H1 (cell line): ENCODE measurements at regions not wholly inside any gene's neighbourhood (a gene's known extent, or its start where the extent isn't known, plus 50 kb on each side); places are given as distances from the start of the nearest gene placed in this dataset.

Source experiments
- CTCF ChIA-PET: fragments of 300-600 bp; sonication (Branson Sonifier 250); formaldehyde crosslinking; loops from one replicate; lab custom pipeline; 2021; ENCODE audit not compliant: partially characterized antibody; lab: Charles Lee
- POLR2A ChIA-PET: fragments of 300-600 bp; sonication (Branson Sonifier 250); formaldehyde crosslinking; loops from one replicate; lab custom pipeline; 2021; ENCODE audit warnings: inconsistent platforms; ENCODE audit not compliant: partially characterized antibody; lab: Charles Lee
- DNase-seq, 2 experiments: peaks; one replicate each; pipeline versions ENCODE4 v3.0.0 to v3.0.0-alpha.2; 2010 to 2022; ENCODE audit warnings: low spot score in 2 of 2, low read depth in 1 of 2, mixed read lengths in 1 of 2
- FAIRE-seq: peaks from 2 replicates; lab custom pipeline; 2011; peaks lifted over from hg19 to GRCh38; lab: Jason Lieb, UNC
- H2AFZ ChIP-seq: 2 replicates; pipeline ENCODE4 v1.8.1; 2012; ENCODE audit warnings: low read length, inconsistent platforms
- H2AK5ac ChIP-seq: 2 replicates; pipeline ENCODE4 v1.6.1; 2013; ENCODE audit warnings: low read depth, low read length
- H2BK120ac ChIP-seq: replicated peaks from 2 replicates; pipeline ENCODE3; 2013; ENCODE audit warnings: low read depth, low read length, inconsistent platforms
- H2BK12ac ChIP-seq: 2 replicates; pipeline ENCODE4 v1.6.1; 2013; ENCODE audit warnings: low read depth, low read length
- H2BK15ac ChIP-seq: 2 replicates; pipeline ENCODE4 v1.6.1; 2013; ENCODE audit warnings: low read length
- H2BK20ac ChIP-seq: 2 replicates; pipeline ENCODE4 v1.6.1; 2013; ENCODE audit warnings: low read length
- H2BK5ac ChIP-seq: 2 replicates; pipeline ENCODE4 v1.6.1; 2013; ENCODE audit warnings: low read depth, low read length
- H3K14ac ChIP-seq: 2 replicates; pipeline ENCODE4 v1.6.1; 2013; ENCODE audit warnings: inconsistent platforms; ENCODE audit not compliant: insufficient read length
- H3K18ac ChIP-seq: 2 replicates; pipeline ENCODE4 v1.6.1; 2013; ENCODE audit warnings: low read length; ENCODE audit errors: extremely low read depth
- H3K23ac ChIP-seq: 2 replicates; pipeline ENCODE4 v1.6.1; 2013; ENCODE audit warnings: inconsistent platforms; ENCODE audit not compliant: insufficient read length
- H3K23me2 ChIP-seq: 2 replicates; pipeline ENCODE4 v1.6.1; 2013; ENCODE audit warnings: low read depth, low read length
- H3K27ac ChIP-seq: 2 replicates; pipeline ENCODE4 v1.6.1; 2011; ENCODE audit warnings: low read depth, low read length, inconsistent platforms
- H3K27me3 ChIP-seq, 4 experiments: replicated peaks in 1 of 4; 1 replicate in 1 of 4; 2 replicates in 3 of 4; pipeline versions ENCODE4 v1.6.1 to v1.8.1; 2011 to 2013; ENCODE audit warnings: low read length in 3 of 4, mild to moderate bottlenecking in 3 of 4, inconsistent platforms in 2 of 4, mixed read lengths in 2 of 4, moderate library complexity in 1 of 4; ENCODE audit not compliant: control insufficient read depth in 3 of 4, insufficient read depth in 3 of 4; ENCODE audit errors: extremely low read depth in 1 of 4
- H3K36me3 ChIP-seq, 4 experiments: 2 replicates each; pipeline versions ENCODE4 v1.6.1 to v1.8.1; 2011 to 2013; ENCODE audit warnings: mild to moderate bottlenecking in 4 of 4, low read length in 3 of 4, moderate library complexity in 2 of 4, control low read depth in 1 of 4, inconsistent platforms in 1 of 4; ENCODE audit not compliant: insufficient read depth in 4 of 4, control insufficient read depth in 2 of 4
- H3K4ac ChIP-seq: replicated peaks from 2 replicates; pipeline ENCODE3; 2013; ENCODE audit warnings: low read length, low read depth, mixed read lengths, inconsistent platforms; ENCODE audit not compliant: insufficient read length
- H3K4me1 ChIP-seq, 4 experiments: replicated peaks in 1 of 4; 1 replicate in 1 of 4; 2 replicates in 3 of 4; pipeline versions ENCODE4 v1.6.1 to v1.8.1; 2011 to 2013; ENCODE audit warnings: low read length in 3 of 4, inconsistent platforms in 2 of 4, mixed read lengths in 1 of 4; ENCODE audit not compliant: insufficient read depth in 4 of 4, control insufficient read depth in 3 of 4
- H3K4me2 ChIP-seq, 2 experiments: 2 replicates each; pipeline versions ENCODE4 v1.6.1 to v1.8.1; 2011 to 2013; ENCODE audit warnings: low read depth in 2 of 2, low read length in 2 of 2, control low read depth in 1 of 2, inconsistent platforms in 1 of 2, mild to moderate bottlenecking in 1 of 2; ENCODE audit not compliant: insufficient read depth in 1 of 2
- H3K4me3 ChIP-seq, 4 experiments: fragments of 200-600, 300-600 bp in 1 of 4; sonication (generic), shearing (Covaris generic), sonication (Bioruptor Twin) in 1 of 4; 2 replicates each; pipeline versions ENCODE4 v1.5.1 to v1.8.1; 2011 to 2016; ENCODE audit warnings: low read length in 4 of 4, low read depth in 3 of 4, control low read depth in 2 of 4, inconsistent platforms in 2 of 4, mild to moderate bottlenecking in 2 of 4, mixed read lengths in 1 of 4, moderate library complexity in 1 of 4; ENCODE audit not compliant: insufficient read depth in 2 of 4; ENCODE audit errors: extremely low read depth in 1 of 4
- H3K56ac ChIP-seq: replicated peaks from 2 replicates; pipeline ENCODE3; 2013; ENCODE audit warnings: low read depth, mild to moderate bottlenecking, mixed read lengths, low read length, inconsistent platforms; ENCODE audit not compliant: insufficient read length
- H3K79me1 ChIP-seq: 2 replicates; pipeline ENCODE4 v1.6.1; 2013; ENCODE audit warnings: low read depth, low read length, control low read depth
- H3K79me2 ChIP-seq, 2 experiments: 2 replicates each; pipeline versions ENCODE4 v1.6.1 to v1.8.1; 2012 to 2013; ENCODE audit warnings: low read length in 2 of 2, mild to moderate bottlenecking in 2 of 2, inconsistent platforms in 1 of 2; ENCODE audit not compliant: insufficient read depth in 2 of 2, control insufficient read depth in 1 of 2
- H3K9ac ChIP-seq, 4 experiments: replicated peaks in 1 of 4; 1 replicate in 1 of 4; 2 replicates in 3 of 4; pipeline versions ENCODE4 v1.6.1 to v1.8.1; 2011 to 2013; ENCODE audit warnings: low read depth in 3 of 4, low read length in 3 of 4, control low read depth in 2 of 4, mild to moderate bottlenecking in 2 of 4, moderate library complexity in 2 of 4, inconsistent platforms in 1 of 4; ENCODE audit errors: extremely low read depth in 1 of 4
- H3K9me3 ChIP-seq, 2 experiments: 2 replicates each; pipeline versions ENCODE4 v1.6.1 to v1.8.1; 2012 to 2013; ENCODE audit warnings: mild to moderate bottlenecking in 2 of 2, moderate library complexity in 2 of 2, control low read depth in 1 of 2, inconsistent platforms in 1 of 2, low read depth in 1 of 2, low read length in 1 of 2, mixed read lengths in 1 of 2; ENCODE audit not compliant: insufficient read depth in 2 of 2
- H4K20me1 ChIP-seq, 2 experiments: replicated peaks in 1 of 2; 2 replicates each; pipeline versions ENCODE3 to v1.8.1; 2011 to 2013; ENCODE audit warnings: inconsistent platforms in 2 of 2, low read length in 2 of 2, mild to moderate bottlenecking in 1 of 2; ENCODE audit not compliant: insufficient read depth in 2 of 2, control insufficient read depth in 1 of 2
- H4K5ac ChIP-seq: 2 replicates; pipeline ENCODE4 v1.6.1; 2013; ENCODE audit warnings: low read length, low read depth, mixed read lengths, inconsistent platforms; ENCODE audit not compliant: insufficient read length
- H4K8ac ChIP-seq: 2 replicates; pipeline ENCODE4 v1.8.0; 2013; ENCODE audit warnings: mild to moderate bottlenecking, moderate library complexity, low read length, inconsistent platforms; ENCODE audit not compliant: insufficient read depth; ENCODE audit errors: extremely low read depth
- H4K91ac ChIP-seq: replicated peaks from 2 replicates; pipeline ENCODE3; 2013; ENCODE audit warnings: low read length, mixed read lengths, inconsistent platforms; ENCODE audit not compliant: insufficient read length
- BACH1 ChIP-seq: IDR thresholded peaks from 2 replicates; pipeline ENCODE4 v1.6.1; 2012; ENCODE audit warnings: low read length, improper control_type of control experiment
- BCL11A ChIP-seq, 2 experiments: IDR thresholded peaks; one replicate each; pipeline ENCODE4 v1.6.1; 2011; ENCODE audit warnings: low read depth in 2 of 2, low read length in 2 of 2, mild to moderate bottlenecking in 2 of 2
- CEBPB ChIP-seq: IDR thresholded peaks from 2 replicates; pipeline ENCODE4 v1.6.1; 2012; ENCODE audit warnings: low read depth, low read length
- CHD1 ChIP-seq: IDR thresholded peaks from 2 replicates; pipeline ENCODE4 v1.6.1; 2012; ENCODE audit warnings: low read depth, low read length, improper control_type of control experiment
- CTCF ChIP-seq, 3 experiments: IDR thresholded peaks; 1 replicate in 2 of 3; 2 replicates in 1 of 3; pipeline versions ENCODE4 v1.5.1 to v1.6.1; 2011; ENCODE audit warnings: low read length in 3 of 3, mild to moderate bottlenecking in 3 of 3, inconsistent platforms in 2 of 3, low read depth in 1 of 3, moderate library complexity in 1 of 3; ENCODE audit not compliant: insufficient read depth in 1 of 3; ENCODE audit errors: control extremely low read depth in 1 of 3
- RAD21 ChIP-seq, 2 experiments: IDR thresholded peaks in 1 of 2; conservative IDR thresholded peaks in 1 of 2; 2 replicates each; pipeline ENCODE4 v1.6.1; 2011; ENCODE audit warnings: low read depth in 2 of 2, low read length in 2 of 2, improper control_type of control experiment in 1 of 2, inconsistent platforms in 1 of 2, mild to moderate bottlenecking in 1 of 2, moderate library complexity in 1 of 2
- RFX5 ChIP-seq: IDR thresholded peaks from 2 replicates; pipeline ENCODE4 v1.6.1; 2011; ENCODE audit warnings: low read depth, low read length, improper control_type of control experiment, borderline replicate concordance
- RXRA ChIP-seq: IDR thresholded peaks from 2 replicates; pipeline ENCODE4 v1.6.1; 2011; ENCODE audit warnings: low read depth, mild to moderate bottlenecking, low read length, moderate library complexity; ENCODE audit not compliant: insufficient read depth
- SAP30 ChIP-seq: fragments of 300-600 bp; sonication (generic); IDR thresholded peaks from 2 replicates; pipeline ENCODE4 v1.7.1; 2012; ENCODE audit warnings: low read length, moderate library complexity, mild to moderate bottlenecking, inconsistent platforms; ENCODE audit not compliant: insufficient read depth, insufficient replicate concordance
- SIX5 ChIP-seq: IDR thresholded peaks from 2 replicates; pipeline ENCODE4 v1.6.1; 2011; ENCODE audit warnings: mild to moderate bottlenecking, low read depth, low read length
- SP1 ChIP-seq: IDR thresholded peaks from 2 replicates; pipeline ENCODE4 v1.6.1; 2011; ENCODE audit warnings: low read depth, low read length
- TBP ChIP-seq: IDR thresholded peaks from 2 replicates; pipeline ENCODE4 v1.6.1; 2011; ENCODE audit warnings: low read depth, low read length, improper control_type of control experiment
- WGBS, 2 experiments: shearing (Covaris generic) in 1 of 2; methylation state at CpG; one replicate each; pipeline versions ENCODE4 v1.1.6 to v1.1.7; 2013 to 2015; ENCODE audit warnings: low lambda C conversion rate in 2 of 2, mixed read lengths in 2 of 2, inconsistent platforms in 1 of 2, low coverage in 1 of 2, missing lambda C conversion rate in 1 of 2; ENCODE audit not compliant: insufficient replicate concordance in 2 of 2, insufficient coverage in 1 of 2, insufficient read length in 1 of 2; ENCODE audit errors: extremely low coverage in 1 of 2, missing lambda C conversion rate in 1 of 2; 5-methylcytosine and 5-hydroxymethylcytosine counted together

- Histone ChIP-seq H3K4me3 (no peak overlapping the region), H2BK15ac (no peak overlapping the region), H3K27ac (no peak overlapping the region), H3K4ac (no peak overlapping the region), H4K20me1 (no peaks in the 10 kb centered on the region), H2BK5ac (no peak overlapping the region), H3K4me2 (no peak overlapping the region), H3K23me2 (no peaks in the 10 kb centered on the region), H2AFZ (no peak overlapping the region), H3K79me2 (no peaks in the 10 kb centered on the region), H3K36me3 (no peaks in the 10 kb centered on the region), H2AK5ac (no peak overlapping the region), H3K79me1 (no peaks in the 10 kb centered on the region), H3K9me3 (no peaks in the 10 kb centered on the region), H3K56ac (no peak overlapping the region), H4K91ac (no peak overlapping the region), H3K9ac (no peak overlapping the region), H2BK12ac (no peak overlapping the region), H2BK20ac (no peak overlapping the region), H4K8ac (no peak overlapping the region), H3K23ac (no peak overlapping the region), H3K18ac (no peak overlapping the region), H4K5ac (no peak overlapping the region), H3K4me1 (no peaks in the 10 kb centered on the region), H3K27me3 (no peaks in the 10 kb centered on the region), H3K14ac (no peak overlapping the region), H2BK120ac (no peak overlapping the region)
- DNase-seq (no peak), FAIRE-seq (no peak)
- POLR2A ChIA-PET = no interaction called here
- CTCF ChIA-PET = interaction anchor here (1.1 kb wide), 1 partner anchor 21 kb away, joined by 5 read pairs; no protein-coding TSS in a partner anchor
- 85% methylated on average over 9 of the region's 9 CpGs; no CpG with 5 or more reads in 1 of the 2 experiments for WGBS, 2 experiments
- TF ChIP-seq CTCF (IDR thresholded peaks at IDR 0.05; ENCODE audit: control extremely low read depth in 1 of 3, insufficient read depth in 1 of 3, low read depth in 1 of 3, low read length in 3 of 3) (no peak), SP1 (no peak), TBP (no peak), CEBPB (no peak), RFX5 (no peak), BCL11A (IDR thresholded peaks at IDR 0.05; ENCODE audit: low read depth in 2 of 2, low read length in 2 of 2) (no peak), SIX5 (no peak), RXRA (no peak), SAP30 (no peak), BACH1 (no peak), RAD21 (IDR thresholded peaks at IDR 0.05 in 1 of 2, conservative IDR thresholded peaks at IDR 0.05 in 1 of 2; ENCODE audit: low read depth in 2 of 2, low read length in 2 of 2) (no peak), CHD1 (no peak)
Measured at GRCh38 chr5:40410231-40410861, 269.4 kb upstream of the PTGER4 start.
